SW480 (cell line): ENCODE measurements at regions not wholly inside any gene's neighbourhood (a gene's known extent, or its start where the extent isn't known, plus 50 kb on each side); places are given as distances from the start of the nearest gene placed in this dataset.

Source experiments
- DNase-seq: peaks from one replicate; pipeline ENCODE4 v3.0.0-alpha.2; 2016; ENCODE audit warnings: low spot score

DNA sequence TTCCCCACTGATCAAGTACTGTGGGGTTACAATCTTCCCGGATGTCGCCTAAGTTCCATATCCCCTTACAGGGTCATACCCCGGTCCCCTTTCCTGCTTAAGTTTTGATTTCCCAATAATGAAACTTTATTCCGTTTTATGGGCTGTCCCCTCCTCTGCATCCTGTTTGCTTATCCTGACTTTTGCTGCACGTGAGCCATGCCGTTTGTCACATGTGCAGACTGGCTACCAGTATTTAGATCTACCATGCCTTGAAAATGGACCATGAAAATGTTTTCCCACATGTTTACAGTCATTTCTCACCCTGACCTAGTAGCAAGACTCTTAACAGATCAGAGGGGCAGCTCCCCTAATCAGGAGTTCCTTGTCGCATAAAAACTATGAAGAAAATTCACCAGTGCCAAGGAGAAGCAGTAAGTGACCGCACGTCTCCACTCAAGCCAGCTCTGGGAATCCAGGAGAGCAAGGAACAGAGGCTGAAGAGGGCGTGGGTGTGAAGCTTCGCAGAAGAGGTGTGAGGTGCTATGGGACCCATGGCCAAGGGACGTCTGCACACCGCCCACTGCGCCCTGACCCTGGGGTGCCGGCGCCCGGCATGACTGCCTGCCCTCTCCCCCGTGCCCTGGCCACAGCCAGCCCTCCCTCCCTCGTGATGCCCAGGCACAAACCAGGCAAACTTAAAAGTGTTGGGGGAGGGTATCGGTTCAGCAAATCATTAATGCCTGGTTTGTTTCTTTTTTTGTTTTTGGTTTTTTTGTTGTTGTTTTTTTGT, 440.8 kb upstream of the SALL3 start:
- DNase-seq: no peak

DNA sequence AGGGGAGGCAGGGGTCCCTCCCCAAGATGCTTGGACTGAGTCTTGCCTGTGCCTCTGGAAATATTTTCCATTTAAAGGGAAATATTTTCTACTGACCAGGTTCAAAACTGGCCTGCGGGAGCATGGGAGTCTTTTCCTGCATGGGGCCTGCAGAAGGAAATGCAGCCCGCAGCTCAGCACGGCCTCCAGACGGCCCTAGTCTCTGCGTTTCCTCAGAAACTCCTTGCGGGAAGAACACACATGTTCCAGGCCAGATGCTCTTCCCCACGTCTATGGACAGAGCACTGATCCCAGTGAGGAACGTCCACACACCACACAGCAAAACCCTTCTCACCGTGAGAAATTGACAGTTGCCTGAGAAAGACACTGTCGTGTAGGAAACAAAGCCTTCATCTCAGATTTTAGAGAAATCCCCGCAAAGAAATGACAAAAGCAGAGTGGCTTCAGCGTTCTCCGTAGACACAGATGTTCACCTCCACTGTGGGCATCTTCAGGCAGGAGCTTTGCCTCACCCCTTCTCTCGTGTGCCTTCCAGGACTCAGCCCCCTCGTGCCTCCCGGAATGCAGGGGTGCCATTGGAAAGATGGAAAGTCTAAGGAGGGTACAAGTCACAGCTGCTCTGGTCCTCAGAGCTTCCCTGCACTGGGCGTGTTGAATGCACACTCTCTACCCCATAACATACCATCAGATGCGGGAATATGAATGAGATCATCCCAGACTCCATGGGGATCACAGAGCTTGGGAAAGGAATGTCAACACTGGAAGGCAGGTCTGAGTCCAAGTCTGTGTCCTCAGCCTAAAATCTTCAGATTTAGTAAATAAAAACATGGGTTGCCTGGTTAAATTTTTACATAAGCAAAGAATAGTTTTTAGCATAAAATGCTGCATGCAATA, 438.7 kb upstream of the SALL3 start:
- DNase-seq: no peak

DNA sequence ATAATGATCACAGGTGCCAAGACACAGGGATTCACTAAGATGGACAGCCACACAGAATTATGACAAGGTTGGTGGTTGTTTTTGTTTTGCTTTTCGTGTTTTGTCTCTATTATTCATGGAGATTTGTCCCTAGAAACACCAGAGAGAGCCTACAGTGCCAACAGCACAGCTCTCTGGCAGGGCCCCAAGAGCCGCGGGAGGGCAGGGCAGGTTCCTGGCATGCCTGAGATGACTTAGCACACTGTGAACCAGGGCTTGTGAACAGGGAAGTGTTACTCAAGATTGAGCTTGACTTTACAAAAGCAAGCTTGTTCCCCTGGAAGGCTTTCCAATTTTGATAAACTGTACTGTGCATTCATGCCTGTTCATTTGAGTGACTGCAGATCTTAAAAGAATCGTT, 437.4 kb upstream of the SALL3 start:
- DNase-seq: peak; percentile 18

DNA sequence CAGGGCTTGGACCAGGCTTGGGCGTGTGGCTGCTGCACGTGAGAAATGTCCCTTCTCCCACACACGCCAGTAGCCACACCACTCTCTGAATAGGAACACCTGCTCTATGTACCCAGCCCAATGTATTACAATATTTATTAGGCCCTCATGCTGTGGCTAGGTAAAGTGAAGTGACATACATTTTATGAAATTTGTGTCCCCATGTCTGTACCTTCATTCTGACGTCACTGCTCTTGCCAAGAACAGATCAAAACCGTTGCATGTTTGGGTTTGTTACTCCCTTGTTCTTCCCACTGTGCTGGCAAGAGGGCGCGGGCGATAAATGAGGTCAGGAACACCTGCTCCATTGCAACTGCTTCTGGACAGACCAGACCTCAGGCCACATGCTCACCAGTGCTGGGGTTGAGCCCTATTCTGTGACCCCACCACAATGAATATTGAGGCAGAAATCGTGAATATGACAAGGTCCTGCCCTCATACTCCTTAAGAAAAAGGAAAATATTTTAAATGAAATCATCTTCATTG, 436.4 kb upstream of the SALL3 start:
- DNase-seq: peak; percentile 8

DNA sequence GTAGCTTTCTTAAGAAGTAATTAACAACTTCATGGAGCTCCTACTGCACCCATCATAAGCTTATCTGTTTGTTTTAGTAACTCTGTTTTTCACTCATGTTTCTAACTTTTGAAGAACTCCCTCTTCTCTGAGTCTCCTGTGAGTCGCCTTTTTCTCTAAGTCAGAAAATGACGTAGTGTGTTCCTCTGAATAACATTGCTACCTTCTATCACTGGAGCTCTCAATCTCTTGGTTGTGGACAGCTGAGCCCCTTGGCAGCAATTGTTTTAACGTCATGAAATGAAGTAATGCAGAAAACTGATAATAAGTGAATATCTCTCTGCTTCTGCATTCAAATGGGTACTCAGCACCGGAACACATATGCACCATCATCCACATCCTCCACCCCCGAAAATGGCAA, 433.3 kb upstream of the SALL3 start:
- DNase-seq: no peak

DNA sequence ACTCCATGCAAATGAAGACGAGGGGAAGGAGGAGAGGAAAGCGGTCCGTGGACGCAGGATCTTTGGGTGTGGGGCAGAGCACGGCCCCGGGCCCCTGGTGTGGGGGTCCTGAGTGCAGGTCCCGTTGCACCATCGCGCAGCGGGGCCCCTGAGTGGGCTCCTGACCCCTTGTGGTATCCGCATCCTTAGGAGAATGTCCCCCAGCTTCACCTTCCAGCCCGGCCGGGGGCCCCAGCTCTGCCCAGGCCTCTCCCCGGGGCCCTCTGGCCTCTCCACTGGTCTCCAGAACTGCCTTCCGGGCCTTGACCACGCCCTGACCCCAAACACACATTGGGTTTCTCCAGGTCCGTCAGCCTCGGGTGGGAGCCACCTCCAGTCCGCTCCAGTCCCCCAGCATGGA, 431.8 kb upstream of the SALL3 start:
- DNase-seq: no peak

DNA sequence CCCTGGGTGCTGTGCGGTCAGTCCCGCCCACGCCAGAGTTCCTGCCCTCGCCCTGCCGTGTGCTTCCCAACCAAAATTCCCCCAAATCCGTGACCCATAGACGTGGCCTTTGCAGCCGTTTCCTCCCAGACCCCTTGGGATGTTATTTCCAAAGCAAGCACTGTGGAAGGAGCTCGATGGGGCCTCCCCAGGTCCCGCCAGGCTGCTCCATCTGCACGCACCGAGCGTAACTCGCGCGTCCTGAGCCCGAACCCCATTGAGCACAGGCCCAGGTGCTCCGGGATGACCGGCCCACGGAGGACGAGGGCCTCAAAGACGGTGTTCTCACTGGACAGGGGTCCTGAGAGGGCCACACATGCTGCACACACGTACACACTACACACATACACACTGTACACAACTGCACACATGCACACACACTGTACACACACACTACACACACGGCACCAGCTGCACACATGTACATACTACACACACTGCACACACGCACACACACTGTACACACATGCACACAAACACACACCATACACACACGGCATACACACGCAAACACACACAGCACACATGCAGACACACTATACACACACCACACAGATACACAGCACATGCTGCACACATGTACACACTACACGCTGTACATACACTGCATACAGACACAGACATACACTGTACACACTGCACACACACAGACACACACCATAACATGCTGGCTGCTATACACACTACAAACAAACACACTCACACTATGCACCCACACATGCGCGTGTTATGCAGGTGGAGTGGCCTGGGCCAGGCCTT, 431.2 kb upstream of the SALL3 start:
- no peak for DNase-seq

DNA sequence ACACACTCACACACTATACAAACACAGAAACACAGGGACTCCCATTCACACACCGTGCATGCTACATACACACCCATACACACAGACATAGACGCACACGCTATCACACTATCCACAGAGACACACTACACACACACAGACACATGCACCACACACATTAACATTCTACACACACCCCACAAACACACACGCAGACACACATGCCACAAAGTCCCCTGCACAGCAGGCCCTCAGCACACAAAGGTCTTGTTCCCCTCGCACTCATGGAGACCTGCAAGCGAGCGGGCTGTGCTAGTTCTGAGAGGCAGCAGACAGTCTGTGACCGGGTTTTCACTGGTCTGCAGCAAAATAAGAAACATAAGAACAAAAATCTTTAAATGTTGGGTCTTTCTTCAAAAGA, 429.6 kb upstream of the SALL3 start:
- no peak for DNase-seq

DNA sequence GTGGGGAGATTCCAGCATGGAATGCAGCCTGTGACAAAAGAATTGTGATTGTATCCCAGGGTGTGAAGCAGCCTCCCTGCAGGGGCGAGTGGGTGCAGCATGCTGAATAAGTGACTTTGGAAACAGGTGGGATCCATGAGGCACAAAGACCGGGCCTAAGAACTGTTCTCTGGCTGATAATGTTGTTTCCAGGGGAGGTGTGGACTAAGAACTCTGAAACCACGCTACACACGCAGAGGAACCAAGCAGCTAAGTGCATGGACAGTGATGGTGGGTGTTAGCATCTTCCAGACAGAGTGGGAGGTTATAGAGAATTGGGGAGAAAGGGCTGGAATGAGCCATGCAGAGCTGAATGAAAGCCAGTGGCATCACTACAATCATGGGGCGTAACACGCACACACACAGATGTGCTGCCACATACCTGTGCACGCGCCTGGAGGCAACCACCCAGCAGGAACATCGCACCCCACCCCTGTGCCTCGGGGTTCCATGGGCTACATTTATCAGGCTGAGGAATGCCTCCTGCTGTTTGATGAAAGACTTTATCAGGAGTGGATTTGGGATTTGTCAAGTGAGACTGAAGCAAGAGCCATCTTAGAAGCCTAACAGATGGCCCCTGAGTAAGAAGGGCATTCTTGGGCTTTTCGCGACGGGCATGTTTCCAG, 424.5 kb upstream of the SALL3 start:
- no peak for DNase-seq

DNA sequence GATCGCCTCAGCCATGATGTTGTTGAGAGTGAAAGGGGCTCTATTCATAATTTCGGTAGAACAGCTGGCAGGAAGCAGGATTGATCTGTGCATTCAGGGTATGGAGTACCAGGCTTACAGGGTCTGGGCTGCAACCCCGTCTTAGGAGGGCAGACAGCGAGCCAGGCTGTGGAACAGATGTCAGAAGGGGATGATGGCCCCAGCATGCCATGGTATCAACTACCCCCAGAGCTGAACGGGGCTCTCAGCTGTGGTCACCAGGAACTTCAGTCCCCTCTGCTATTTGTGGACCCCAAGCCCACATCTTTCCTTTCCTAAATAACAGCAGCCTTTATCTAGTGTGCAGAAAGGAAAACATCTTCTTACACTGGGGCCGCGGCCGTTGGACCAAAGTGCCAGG, 422.2 kb upstream of the SALL3 start:
- DNase-seq: no peak

DNA sequence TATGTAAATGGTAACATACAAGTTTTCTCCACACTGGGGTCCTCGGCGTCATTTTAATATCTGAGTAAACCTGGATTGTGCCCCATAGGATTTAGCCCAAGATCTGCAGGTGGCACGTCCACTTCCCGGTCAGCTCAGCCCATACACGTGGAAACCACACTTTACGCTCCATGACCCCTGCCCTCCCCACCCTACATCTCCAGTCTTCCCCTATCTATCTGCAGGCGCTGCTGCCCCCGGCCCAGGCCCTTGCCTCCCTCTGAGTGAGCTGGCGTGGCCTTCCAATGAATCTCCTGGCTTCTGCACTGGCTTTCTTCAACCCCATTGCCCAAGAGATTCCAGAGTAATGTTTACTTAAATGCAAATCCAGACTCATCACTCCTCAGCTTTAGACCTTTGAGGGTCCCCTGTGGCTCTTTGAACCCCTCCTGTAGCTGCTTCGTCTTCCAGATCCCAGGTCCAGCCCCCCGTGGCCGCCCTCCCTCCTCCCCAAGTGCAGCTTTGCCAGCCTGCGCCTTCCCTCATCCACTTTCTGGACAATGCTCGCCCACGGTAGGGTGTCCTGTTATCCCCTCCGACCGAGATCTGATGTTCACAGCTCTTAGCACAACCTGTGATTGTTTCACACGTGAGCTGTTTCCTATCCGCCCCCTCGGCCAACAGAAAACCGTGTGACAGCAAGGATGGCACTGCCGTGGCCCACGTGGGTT, 421.4 kb upstream of the SALL3 start:
- DNase-seq: no peak

GRCh38 chr18:78558948-78559347, 420.7 kb upstream of the SALL3 start:
- no peak for DNase-seq

DNA sequence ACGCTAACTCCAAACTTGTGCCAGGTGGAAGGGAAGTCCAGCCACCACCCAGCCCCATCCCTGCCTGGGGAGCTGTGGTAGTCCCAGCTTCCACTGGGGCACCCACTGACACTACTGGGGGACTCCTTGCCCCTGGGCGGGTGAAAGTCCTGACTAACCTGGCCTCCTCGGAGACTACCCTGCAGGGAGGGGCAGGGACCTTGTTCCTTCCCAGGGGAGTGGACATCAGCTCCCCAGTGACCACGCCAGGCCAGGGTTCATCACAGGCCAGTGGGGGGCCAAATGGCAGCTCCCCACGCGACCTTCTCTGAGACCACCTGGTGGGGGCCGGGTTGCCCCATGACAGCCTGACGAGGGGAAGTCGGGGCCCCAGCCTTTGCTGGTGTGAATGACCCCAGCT, 420.0 kb upstream of the SALL3 start:
- no peak for DNase-seq

GRCh38 chr18:78561757-78562510, 417.7 kb upstream of the SALL3 start:
- no peak for DNase-seq

- DNase-seq: no peak
These were observed 417.1 kb upstream of the SALL3 start for GRCh38 chr18:78562531-78562961.

GRCh38 chr18:78563110-78563509, 416.5 kb upstream of the SALL3 start:
- DNase-seq: no peak

DNA sequence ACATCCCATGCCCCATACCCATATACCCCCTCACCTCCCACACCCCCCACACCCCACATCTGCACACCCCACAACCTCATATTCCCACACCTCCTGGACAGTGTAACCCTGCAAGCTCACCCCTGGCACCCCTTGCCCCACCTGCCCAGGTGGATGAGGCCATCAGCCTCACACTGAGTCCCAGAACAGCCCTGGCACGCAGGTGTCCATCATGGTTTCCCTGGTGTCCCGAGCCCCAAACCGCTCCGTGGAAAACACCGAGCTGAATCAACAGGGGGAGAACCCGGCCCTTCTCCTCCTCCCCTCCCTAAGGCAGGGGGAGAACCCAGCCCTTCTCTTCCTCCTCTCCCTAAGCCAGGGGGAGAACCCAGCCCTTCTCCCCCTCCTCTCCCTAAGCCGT, 415.6 kb upstream of the SALL3 start:
- DNase-seq: no peak

DNA sequence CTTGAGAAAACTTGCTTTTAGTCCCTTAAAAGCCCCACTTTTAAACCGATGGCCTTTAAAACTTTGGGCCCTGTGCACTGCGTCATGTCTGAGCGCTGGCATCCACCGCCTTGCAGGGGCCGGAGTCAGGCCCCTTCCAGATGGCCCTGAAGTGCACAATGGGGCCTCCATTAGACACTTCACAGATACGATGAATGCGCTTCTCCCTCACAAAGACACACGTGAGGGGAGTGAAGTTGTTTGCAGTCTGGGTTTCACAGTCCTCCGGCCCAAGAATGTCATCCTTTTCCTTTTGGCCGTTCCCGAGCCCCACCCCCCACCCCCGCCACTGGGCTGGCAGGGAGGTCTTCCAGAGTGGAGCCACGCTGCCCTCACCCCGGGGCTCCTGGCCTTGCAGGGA, 415.1 kb upstream of the SALL3 start:
- DNase-seq: no peak

DNA sequence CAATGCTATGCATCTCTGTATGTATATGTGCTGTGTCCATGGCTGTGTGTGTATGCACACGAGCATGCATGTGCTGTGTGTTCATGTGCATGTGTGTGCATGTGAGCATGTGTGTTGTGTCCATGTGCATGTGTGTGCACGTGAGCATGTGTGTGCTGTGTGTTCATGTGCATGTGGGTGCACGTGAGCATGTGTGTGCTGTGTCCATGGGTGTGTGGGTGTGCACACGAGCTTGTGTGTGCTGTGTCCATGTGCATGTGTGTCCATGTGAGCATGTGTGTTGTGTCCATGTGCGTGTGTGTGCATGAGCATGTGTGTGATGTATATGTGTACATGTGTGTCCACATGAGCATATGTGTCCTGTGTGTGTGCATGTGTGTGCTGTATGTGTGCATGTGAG, 414.4 kb upstream of the SALL3 start:
- DNase-seq: no peak

GRCh38 chr18:78566065-78566464, 413.6 kb upstream of the SALL3 start:
- DNase-seq: no peak
